ENCODE measurements at regions not wholly inside any gene's neighbourhood (a gene's known extent, or its start where the extent isn't known, plus 50 kb on each side); places are given as distances from the start of the nearest gene placed in this dataset.

DNA sequence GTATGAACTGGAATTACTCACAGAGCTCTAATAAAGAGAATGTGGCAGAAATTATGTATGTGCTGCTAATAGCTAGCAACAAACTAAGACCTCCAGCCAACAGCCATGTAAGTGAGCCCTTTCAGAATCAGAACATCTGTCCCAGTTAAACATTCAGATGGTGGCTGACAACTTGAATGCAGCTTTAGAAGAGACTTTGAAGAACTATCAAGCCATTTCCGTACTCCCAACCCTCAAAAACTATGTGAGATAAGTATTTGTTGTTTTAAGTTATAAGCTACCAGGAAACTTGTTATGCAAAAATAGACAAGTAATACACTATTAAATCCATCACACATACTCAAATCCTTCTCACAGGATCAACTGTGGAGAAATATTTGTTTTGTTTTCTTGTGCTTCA lies 205.2 kb upstream of the EDIL3 start:
- TF ChIP-seq, protein P1, sequence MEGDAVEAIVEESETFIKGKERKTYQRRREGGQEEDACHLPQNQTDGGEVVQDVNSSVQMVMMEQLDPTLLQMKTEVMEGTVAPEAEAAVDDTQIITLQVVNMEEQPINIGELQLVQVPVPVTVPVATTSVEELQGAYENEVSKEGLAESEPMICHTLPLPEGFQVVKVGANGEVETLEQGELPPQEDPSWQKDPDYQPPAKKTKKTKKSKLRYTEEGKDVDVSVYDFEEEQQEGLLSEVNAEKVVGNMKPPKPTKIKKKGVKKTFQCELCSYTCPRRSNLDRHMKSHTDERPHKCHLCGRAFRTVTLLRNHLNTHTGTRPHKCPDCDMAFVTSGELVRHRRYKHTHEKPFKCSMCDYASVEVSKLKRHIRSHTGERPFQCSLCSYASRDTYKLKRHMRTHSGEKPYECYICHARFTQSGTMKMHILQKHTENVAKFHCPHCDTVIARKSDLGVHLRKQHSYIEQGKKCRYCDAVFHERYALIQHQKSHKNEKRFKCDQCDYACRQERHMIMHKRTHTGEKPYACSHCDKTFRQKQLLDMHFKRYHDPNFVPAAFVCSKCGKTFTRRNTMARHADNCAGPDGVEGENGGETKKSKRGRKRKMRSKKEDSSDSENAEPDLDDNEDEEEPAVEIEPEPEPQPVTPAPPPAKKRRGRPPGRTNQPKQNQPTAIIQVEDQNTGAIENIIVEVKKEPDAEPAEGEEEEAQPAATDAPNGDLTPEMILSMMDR (IDR thresholded peaks at IDR 0.05) = no peak
- TF ChIP-seq POLR2A (IDR thresholded peaks at IDR 0.05) = no peak
- no peak for TF ChIP-seq POLR2AphosphoS5 (IDR thresholded peaks at IDR 0.05; ENCODE audit: insufficient read depth in 1 of 2, low read depth in 1 of 2)
